GM19372 (cell line): ENCODE measurements at regions not wholly inside any gene's neighbourhood (a gene's known extent, or its start where the extent isn't known, plus 50 kb on each side); places are given as distances from the start of the nearest gene placed in this dataset.

Source experiments
- ATAC-seq: cut with Tn5 transposase; IDR thresholded peaks from one replicate; pipeline ENCODE4 v1.9.1; 2021; ENCODE audit warnings: mild to moderate bottlenecking, low read depth, moderate library complexity; ENCODE audit not compliant: unreplicated experiment

GRCh38 chr17:71985111-71986039 is 135.4 kb upstream of the SOX9 start:
- ATAC-seq: no peak

- ATAC-seq: no peak
Measured at GRCh38 chr17:71986886-71987285, 133.9 kb upstream of the SOX9 start.

- no peak for ATAC-seq
Measured at GRCh38 chr17:71987634-71988033, 133.2 kb upstream of the SOX9 start.

GRCh38 chr17:71989117-71989516 is 131.7 kb upstream of the SOX9 start:
- ATAC-seq: no peak

GRCh38 chr17:71993363-71993762 is 127.5 kb upstream of the SOX9 start:
- no peak for ATAC-seq

- ATAC-seq: no peak
Measured at GRCh38 chr17:71995590-71995989, 125.2 kb upstream of the SOX9 start.

GRCh38 chr17:72004011-72004427 is 116.8 kb upstream of the SOX9 start:
- ATAC-seq: no peak

GRCh38 chr17:72004611-72005331 is 116.0 kb upstream of the SOX9 start:
- ATAC-seq: peak; percentile 55

GRCh38 chr17:72005332-72006163 is 115.3 kb upstream of the SOX9 start:
- ATAC-seq: no peak

- ATAC-seq: no peak
Measured at GRCh38 chr17:72008236-72008876, 112.5 kb upstream of the SOX9 start.

- no peak for ATAC-seq
Measured at GRCh38 chr17:72011561-72011960, 109.3 kb upstream of the SOX9 start.

- no peak for ATAC-seq
Measured at GRCh38 chr17:72021417-72022041, 99.3 kb upstream of the SOX9 start.

- ATAC-seq: no peak
Measured at GRCh38 chr17:72022328-72023275, 98.2 kb upstream of the SOX9 start.

GRCh38 chr17:72024457-72024856 is 96.4 kb upstream of the SOX9 start:
- ATAC-seq: no peak

GRCh38 chr17:72025113-72025512 is 95.7 kb upstream of the SOX9 start:
- no peak for ATAC-seq

GRCh38 chr17:72030067-72030899 is 90.5 kb upstream of the SOX9 start:
- peak; percentile 69 for ATAC-seq

- no peak for ATAC-seq
Measured at GRCh38 chr17:72031219-72031884, 89.5 kb upstream of the SOX9 start.
